IMR-90 (cell line): ENCODE measurements at regions not wholly inside any gene's neighbourhood (a gene's known extent, or its start where the extent isn't known, plus 50 kb on each side); places are given as distances from the start of the nearest gene placed in this dataset.

Source experiments
- CEBPB ChIP-seq: IDR thresholded peaks from 2 replicates; pipeline ENCODE4 v1.6.1; 2012; ENCODE audit warnings: low read depth, low read length, improper control_type of control experiment
- CTCF ChIP-seq: conservative IDR thresholded peaks from 2 replicates; pipeline ENCODE4 v1.5.1; 2012; ENCODE audit warnings: mild to moderate bottlenecking, low read depth, low read length, improper control_type of control experiment
- ELK1 ChIP-seq: fragments of 150-350 bp; IDR thresholded peaks from 2 replicates; pipeline ENCODE4 v1.6.1; 2016; ENCODE audit warnings: low read depth, mild to moderate bottlenecking, low read length, moderate library complexity, borderline replicate concordance
- FOS ChIP-seq: fragments of 150-350 bp; IDR thresholded peaks from 2 replicates; pipeline ENCODE4 v1.6.1; 2016; ENCODE audit warnings: low read depth, low read length
- MAFK ChIP-seq: IDR thresholded peaks from 2 replicates; pipeline ENCODE4 v1.6.1; 2012; ENCODE audit warnings: low read depth, low read length, improper control_type of control experiment
- RAD21 ChIP-seq: IDR thresholded peaks from 2 replicates; pipeline ENCODE4 v1.6.1; 2012; ENCODE audit warnings: low read length, improper control_type of control experiment
- SMC3 ChIP-seq: fragments of 150-350 bp; IDR thresholded peaks from 2 replicates; pipeline ENCODE4 v1.6.1; 2016; ENCODE audit warnings: low read depth, mild to moderate bottlenecking, antibody characterized with exemption, low read length, moderate library complexity

GRCh38 chr4:3679851-3680311 is 86.3 kb upstream of the ADRA2C start:
- TF ChIP-seq FOS (no peak), CTCF (no peak), CEBPB (no peak), MAFK (no peak), ELK1 (no peak), SMC3 (no peak), RAD21 (no peak)
